ENCODE measurements at regions not wholly inside any gene's neighbourhood (a gene's known extent, or its start where the extent isn't known, plus 50 kb on each side); places are given as distances from the start of the nearest gene placed in this dataset.

- no peak overlapping the region for H3K4me3 ChIP-seq
- H3K36me3 ChIP-seq: no peaks in the 10 kb centered on the region
- no peak overlapping the region for H3K27ac ChIP-seq
- TF ChIP-seq POLR2A (IDR thresholded peaks at IDR 0.05) (no peak), CTCF (IDR thresholded peaks at IDR 0.05 in 8 of 11, conservative IDR thresholded peaks at IDR 0.05 in 3 of 11) (no peak), POLR2AphosphoS5 (IDR thresholded peaks at IDR 0.05) (no peak)
- no peaks in the 10 kb centered on the region for H3K9me3 ChIP-seq
- DNase-seq: no peak
- intact Hi-C loops (cut with DNase I; ENCODE audit: low total_unique reads): no loop called here
- H3K4me1 ChIP-seq: no peaks in the 10 kb centered on the region
- 72 to 83% (median 80%) methylated on average over 9 of the region's 9 CpGs for WGBS, 5 donors
- no peaks in the 10 kb centered on the region for H3K27me3 ChIP-seq (replicated peaks in 1 of 7)
These were observed 244.3 kb downstream of the FAM76B start for GRCh38 chr11:95545116-95545875.

DNA sequence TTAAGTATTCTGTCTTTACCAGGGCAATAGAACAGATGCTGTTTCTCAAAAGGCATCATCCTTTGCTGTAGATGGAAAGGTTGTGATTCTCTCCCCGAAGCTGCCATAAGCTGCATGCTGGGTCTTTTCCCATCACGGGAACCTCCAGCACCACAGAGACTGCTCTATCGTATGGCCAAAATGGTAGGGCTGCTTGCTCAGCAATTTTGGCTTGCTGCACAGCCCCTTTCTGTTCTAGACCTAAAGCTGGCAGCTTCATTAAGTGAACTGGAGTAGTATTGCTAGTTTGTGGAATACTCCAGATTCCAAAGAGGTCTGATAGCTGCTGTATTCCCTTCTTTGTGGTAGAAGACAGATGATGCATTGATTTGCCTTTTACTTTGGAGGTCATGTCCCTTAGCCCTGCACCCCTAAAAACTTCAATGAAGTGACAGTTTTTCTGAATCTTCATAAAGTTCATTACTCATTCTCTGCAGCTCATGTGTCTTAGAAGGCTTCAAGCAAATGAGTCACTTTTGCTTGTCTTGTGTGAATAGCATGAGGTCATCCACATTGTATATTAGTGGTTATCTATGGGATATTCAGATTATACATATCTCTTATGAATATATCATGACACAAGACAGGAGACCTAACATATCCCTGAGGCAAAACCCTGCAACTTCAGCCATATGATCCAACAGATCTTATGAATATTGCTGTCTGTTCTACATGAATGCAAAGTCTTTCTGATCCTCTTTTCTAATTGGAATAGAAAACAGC, 245.3 kb downstream of the FAM76B start:
- H3K4me3 ChIP-seq: no peak overlapping the region
- intact Hi-C loops (cut with DNase I; ENCODE audit: low total_unique reads): no loop called here
- no peaks in the 10 kb centered on the region for H3K4me1 ChIP-seq
- no peaks in the 10 kb centered on the region for H3K27me3 ChIP-seq (replicated peaks in 1 of 7)
- 93 to 97% (median 96%) methylated on average over 3 of the region's 3 CpGs for WGBS, 5 donors
- H3K27ac ChIP-seq: no peak overlapping the region
- no peaks in the 10 kb centered on the region for H3K36me3 ChIP-seq
- no peaks in the 10 kb centered on the region for H3K9me3 ChIP-seq
- TF ChIP-seq POLR2AphosphoS5 (IDR thresholded peaks at IDR 0.05) (no peak), POLR2A (IDR thresholded peaks at IDR 0.05) (no peak), CTCF (IDR thresholded peaks at IDR 0.05 in 8 of 11, conservative IDR thresholded peaks at IDR 0.05 in 3 of 11) (no peak)
- no peak for DNase-seq

DNA sequence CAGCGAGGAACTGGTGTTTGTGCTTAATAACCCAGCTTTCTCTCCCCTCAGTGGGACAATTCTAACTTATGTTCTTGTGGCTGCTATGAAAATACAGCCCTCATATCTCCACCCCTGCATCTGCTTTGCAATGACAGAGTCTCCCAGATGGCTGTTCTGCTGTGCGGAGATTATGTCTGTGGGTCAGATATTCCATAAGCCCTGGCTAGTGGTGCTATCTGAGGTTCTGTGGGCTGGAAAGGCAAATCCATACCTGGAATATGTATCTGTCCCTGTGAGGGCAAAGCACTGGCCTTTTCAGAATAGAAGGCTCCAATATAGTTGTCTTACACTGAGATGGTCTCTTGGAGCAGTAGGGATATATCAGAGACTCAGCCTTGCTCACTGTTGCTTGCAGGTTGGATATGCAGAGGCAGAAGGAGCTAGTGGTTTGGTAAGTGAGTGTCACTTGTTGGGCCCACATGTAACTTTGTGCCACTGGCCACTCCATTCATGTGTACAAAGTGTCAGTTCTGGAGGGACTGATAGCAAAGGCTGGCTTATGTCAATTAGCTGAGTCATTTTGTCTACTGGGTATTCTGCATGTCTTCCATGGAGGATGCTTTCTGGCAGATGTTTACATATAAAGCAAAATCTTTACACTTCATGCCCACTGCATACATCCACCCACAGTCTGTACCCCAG, 246.6 kb downstream of the FAM76B start:
- Histone ChIP-seq H3K27me3 (replicated peaks in 1 of 7) (no peaks in the 10 kb centered on the region), H3K4me3 (no peak overlapping the region), H3K4me1 (no peaks in the 10 kb centered on the region), H3K9me3 (no peaks in the 10 kb centered on the region), H3K27ac (no peak overlapping the region), H3K36me3 (no peaks in the 10 kb centered on the region)
- intact Hi-C loops (cut with DNase I; ENCODE audit: low total_unique reads): no loop called here
- 88 to 98% (median 95%) methylated on average over 2 of the region's 2 CpGs for WGBS, 5 donors
- no peak for TF ChIP-seq CTCF (IDR thresholded peaks at IDR 0.05 in 8 of 11, conservative IDR thresholded peaks at IDR 0.05 in 3 of 11)
- TF ChIP-seq POLR2AphosphoS5 (IDR thresholded peaks at IDR 0.05): no peak
- TF ChIP-seq POLR2A (IDR thresholded peaks at IDR 0.05): no peak
- DNase-seq: no peak

- DNase-seq: no peak
- no peaks in the 10 kb centered on the region for H3K9me3 ChIP-seq
- WGBS, 5 donors: 79 to 90% (median 87%) methylated on average over 4 of the region's 4 CpGs
- no peaks in the 10 kb centered on the region for H3K27me3 ChIP-seq (replicated peaks in 1 of 7)
- intact Hi-C loops (cut with DNase I; ENCODE audit: low total_unique reads): no loop called here
- no peak overlapping the region for H3K27ac ChIP-seq
- no peak overlapping the region for H3K4me3 ChIP-seq
- no peaks in the 10 kb centered on the region for H3K4me1 ChIP-seq
- TF ChIP-seq CTCF (IDR thresholded peaks at IDR 0.05 in 8 of 11, conservative IDR thresholded peaks at IDR 0.05 in 3 of 11) (no peak), POLR2AphosphoS5 (IDR thresholded peaks at IDR 0.05) (no peak), POLR2A (IDR thresholded peaks at IDR 0.05) (no peak)
- H3K36me3 ChIP-seq: no peaks in the 10 kb centered on the region
These were observed 247.9 kb downstream of the FAM76B start for GRCh38 chr11:95541715-95542114.

Measured in spleen (tissue), 11 donors.